ENCODE measurements at regions not wholly inside any gene's neighbourhood (a gene's known extent, or its start where the extent isn't known, plus 50 kb on each side); places are given as distances from the start of the nearest gene placed in this dataset.

GRCh38 chr2:5459041-5459440, 233.1 kb upstream of the SOX11 start:
- no peaks in the 10 kb centered on the region for H3K36me3 ChIP-seq (ENCODE audit: low read depth, missing control alignments)
- intact Hi-C loops (cut with DNase I; ENCODE audit: low total_unique reads) = no loop called here
- no peaks in the 10 kb centered on the region for H3K4me1 ChIP-seq
- no peak for DNase-seq
- H3K9me3 ChIP-seq = no peaks in the 10 kb centered on the region
- no peak overlapping the region for H3K27ac ChIP-seq
- WGBS, 2 donors = 97% methylated on average over 4 to 6 of the region's 6 CpGs
- no peak overlapping the region for H3K4me3 ChIP-seq
- no peaks in the 10 kb centered on the region for H3K27me3 ChIP-seq
- TF ChIP-seq, protein P1, sequence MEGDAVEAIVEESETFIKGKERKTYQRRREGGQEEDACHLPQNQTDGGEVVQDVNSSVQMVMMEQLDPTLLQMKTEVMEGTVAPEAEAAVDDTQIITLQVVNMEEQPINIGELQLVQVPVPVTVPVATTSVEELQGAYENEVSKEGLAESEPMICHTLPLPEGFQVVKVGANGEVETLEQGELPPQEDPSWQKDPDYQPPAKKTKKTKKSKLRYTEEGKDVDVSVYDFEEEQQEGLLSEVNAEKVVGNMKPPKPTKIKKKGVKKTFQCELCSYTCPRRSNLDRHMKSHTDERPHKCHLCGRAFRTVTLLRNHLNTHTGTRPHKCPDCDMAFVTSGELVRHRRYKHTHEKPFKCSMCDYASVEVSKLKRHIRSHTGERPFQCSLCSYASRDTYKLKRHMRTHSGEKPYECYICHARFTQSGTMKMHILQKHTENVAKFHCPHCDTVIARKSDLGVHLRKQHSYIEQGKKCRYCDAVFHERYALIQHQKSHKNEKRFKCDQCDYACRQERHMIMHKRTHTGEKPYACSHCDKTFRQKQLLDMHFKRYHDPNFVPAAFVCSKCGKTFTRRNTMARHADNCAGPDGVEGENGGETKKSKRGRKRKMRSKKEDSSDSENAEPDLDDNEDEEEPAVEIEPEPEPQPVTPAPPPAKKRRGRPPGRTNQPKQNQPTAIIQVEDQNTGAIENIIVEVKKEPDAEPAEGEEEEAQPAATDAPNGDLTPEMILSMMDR (IDR thresholded peaks at IDR 0.05) = no peak
- no peak for TF ChIP-seq POLR2A (IDR thresholded peaks at IDR 0.05)

- no peak for TF ChIP-seq POLR2A (IDR thresholded peaks at IDR 0.05)
- TF ChIP-seq, protein P1 (IDR thresholded peaks at IDR 0.05) = no peak
- no peak for DNase-seq
- Histone ChIP-seq H3K27me3 (no peaks in the 10 kb centered on the region), H3K9me3 (no peaks in the 10 kb centered on the region), H3K4me3 (no peak overlapping the region), H3K36me3 (ENCODE audit: low read depth, missing control alignments) (no peaks in the 10 kb centered on the region), H3K4me1 (no peaks in the 10 kb centered on the region), H3K27ac (no peak overlapping the region)
- WGBS, 2 donors = 79 to 80% methylated on average over 5 of the region's 5 CpGs
- intact Hi-C loops (cut with DNase I; ENCODE audit: low total_unique reads) = no loop called here
Observed at GRCh38 chr2:5464657-5465056, 227.5 kb upstream of the SOX11 start.

DNA sequence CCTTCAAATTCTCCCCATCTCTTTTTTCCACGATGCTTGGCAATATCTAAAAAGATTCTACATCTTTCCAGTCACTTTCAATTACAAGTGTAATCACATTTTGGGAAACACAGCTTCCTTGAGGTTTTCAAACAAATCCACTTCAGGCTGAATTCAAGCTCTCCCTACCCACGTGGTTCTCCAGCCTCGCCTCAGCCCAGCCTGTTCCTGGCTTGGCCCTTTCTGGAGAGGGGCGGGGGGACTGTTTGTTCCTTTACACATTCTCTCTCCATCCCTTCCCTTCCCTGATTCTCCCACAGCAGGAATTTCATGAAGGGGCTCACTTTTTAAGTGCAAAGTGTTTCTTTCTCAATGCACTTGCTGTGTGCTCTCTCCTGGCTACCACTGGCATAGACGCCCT, 226.3 kb upstream of the SOX11 start:
- no peaks in the 10 kb centered on the region for H3K36me3 ChIP-seq (ENCODE audit: low read depth, missing control alignments)
- 65 to 66% methylated on average over 5 of the region's 5 CpGs for WGBS, 2 donors
- TF ChIP-seq, protein P1 (IDR thresholded peaks at IDR 0.05) = no peak
- no peak for TF ChIP-seq POLR2A (IDR thresholded peaks at IDR 0.05)
- H3K4me1 ChIP-seq = no peaks in the 10 kb centered on the region
- DNase-seq = no peak
- intact Hi-C loops (cut with DNase I; ENCODE audit: low total_unique reads) = no loop called here
- no peaks in the 10 kb centered on the region for H3K9me3 ChIP-seq
- H3K4me3 ChIP-seq = no peak overlapping the region
- no peak overlapping the region for H3K27ac ChIP-seq
- no peaks in the 10 kb centered on the region for H3K27me3 ChIP-seq

- intact Hi-C loops (cut with DNase I; ENCODE audit: low total_unique reads) = no loop called here
- TF ChIP-seq POLR2A (IDR thresholded peaks at IDR 0.05) = no peak
- TF ChIP-seq, protein P1 (IDR thresholded peaks at IDR 0.05) = no peak
- Histone ChIP-seq H3K9me3 (no peaks in the 10 kb centered on the region), H3K27me3 (no peaks in the 10 kb centered on the region), H3K4me3 (no peak overlapping the region), H3K27ac (no peak overlapping the region), H3K36me3 (ENCODE audit: low read depth, missing control alignments) (no peaks in the 10 kb centered on the region), H3K4me1 (no peaks in the 10 kb centered on the region)
- no peak for DNase-seq
- 86 to 92% methylated on average over 15 of the region's 15 CpGs for WGBS, 2 donors
Observed at GRCh38 chr2:5467178-5467905, 224.8 kb upstream of the SOX11 start.

- DNase-seq = no peak
- H3K9me3 ChIP-seq = no peaks in the 10 kb centered on the region
- H3K4me1 ChIP-seq = no peaks in the 10 kb centered on the region
- H3K27me3 ChIP-seq = no peaks in the 10 kb centered on the region
- TF ChIP-seq POLR2A (IDR thresholded peaks at IDR 0.05) = no peak
- TF ChIP-seq, protein P1 (IDR thresholded peaks at IDR 0.05) = no peak
- H3K4me3 ChIP-seq = no peak overlapping the region
- 91 to 92% methylated on average over 4 of the region's 4 CpGs for WGBS, 2 donors
- H3K27ac ChIP-seq = no peak overlapping the region
- intact Hi-C loops (cut with DNase I; ENCODE audit: low total_unique reads) = no loop called here
- H3K36me3 ChIP-seq (ENCODE audit: low read depth, missing control alignments) = no peaks in the 10 kb centered on the region
Observed at GRCh38 chr2:5472673-5473072, 219.5 kb upstream of the SOX11 start.
